ENCODE measurements at regions not wholly inside any gene's neighbourhood (a gene's known extent, or its start where the extent isn't known, plus 50 kb on each side); places are given as distances from the start of the nearest gene placed in this dataset.
"Not testable (repeated sequence)": the region's sequence is repeated elsewhere in the genome, so short reads cannot be mapped to it uniquely, and the experiment has no call there.

DNA sequence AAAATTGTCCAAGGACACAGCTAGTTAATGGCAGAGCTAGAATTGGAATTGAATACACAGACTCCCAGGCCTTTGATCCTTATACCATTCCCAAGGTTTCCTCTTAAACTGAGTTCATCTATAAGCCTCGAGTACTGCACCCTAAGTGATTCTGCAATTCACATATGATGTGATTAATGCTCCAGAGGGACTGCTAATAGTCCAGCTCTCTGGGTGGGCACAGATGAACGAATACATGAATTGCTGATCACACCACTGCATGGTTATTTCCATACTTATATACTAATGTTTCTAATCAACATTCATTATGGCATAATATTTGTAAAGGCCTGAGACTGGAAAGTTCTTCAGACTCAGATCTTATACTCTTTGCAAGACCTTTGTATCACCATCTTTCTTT, 101.8 kb downstream of the NUFIP1 start:
- DNase-seq: no peak

DNA sequence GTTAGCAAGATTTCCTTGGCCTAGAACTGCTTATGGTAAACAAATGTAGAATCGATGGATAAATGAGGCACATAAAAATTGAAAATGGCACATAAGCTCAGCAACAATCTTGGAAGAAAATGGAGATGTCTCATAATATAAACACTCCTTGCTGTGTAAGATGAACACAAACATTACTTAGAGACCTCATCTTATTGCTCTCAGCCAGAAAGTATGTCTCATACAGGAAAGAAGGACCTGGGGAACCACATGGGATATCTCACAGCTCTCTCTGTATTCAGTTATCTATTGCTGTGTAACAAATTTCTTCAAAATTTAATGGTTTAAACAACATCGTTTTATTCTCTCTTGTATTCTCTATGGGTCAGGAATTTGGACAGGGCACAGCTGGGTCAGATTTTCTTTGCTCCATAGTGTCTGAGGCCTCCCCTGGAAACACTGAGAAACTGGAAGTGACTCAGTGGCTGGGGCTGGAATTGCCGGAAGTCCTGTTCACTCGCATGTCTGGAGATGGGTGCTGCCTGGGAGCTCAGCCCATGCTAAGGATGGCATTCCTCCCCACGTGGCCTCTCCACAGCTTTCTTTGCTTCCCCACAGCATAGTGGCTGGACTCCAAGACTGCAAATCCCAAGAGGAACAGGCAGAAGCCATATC, 105.1 kb downstream of the NUFIP1 start:
- DNase-seq: peak; percentile 83

DNA sequence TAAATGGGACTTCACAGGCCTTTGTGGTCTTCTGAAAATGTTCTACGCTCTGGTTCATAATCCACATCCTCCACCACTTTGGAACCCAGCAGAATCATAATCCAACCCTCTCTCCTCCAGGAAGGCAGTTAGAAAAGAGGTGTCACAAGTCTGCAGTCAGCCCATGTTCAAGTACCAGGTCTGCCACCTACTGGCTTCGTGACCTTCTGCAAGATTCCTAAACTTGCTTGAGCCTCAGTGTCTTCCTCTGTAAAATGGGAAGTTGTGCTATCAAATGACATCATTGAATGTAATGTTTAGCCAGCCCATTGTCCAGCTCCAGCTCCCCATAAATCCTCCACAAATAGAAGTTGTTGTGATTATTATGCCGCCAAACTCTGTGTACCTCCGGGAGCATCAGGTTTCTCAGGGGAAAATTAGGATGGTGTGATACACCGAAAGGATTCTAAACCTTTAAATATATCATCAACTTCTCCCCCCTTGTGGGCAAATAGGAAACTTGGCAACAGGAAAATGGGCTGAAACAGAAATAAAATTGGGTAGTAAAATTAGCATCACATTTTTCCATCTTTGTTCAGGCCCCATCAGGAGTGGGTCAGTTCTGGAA, 109.7 kb downstream of the NUFIP1 start:
- peak; percentile 67 for DNase-seq

DNA sequence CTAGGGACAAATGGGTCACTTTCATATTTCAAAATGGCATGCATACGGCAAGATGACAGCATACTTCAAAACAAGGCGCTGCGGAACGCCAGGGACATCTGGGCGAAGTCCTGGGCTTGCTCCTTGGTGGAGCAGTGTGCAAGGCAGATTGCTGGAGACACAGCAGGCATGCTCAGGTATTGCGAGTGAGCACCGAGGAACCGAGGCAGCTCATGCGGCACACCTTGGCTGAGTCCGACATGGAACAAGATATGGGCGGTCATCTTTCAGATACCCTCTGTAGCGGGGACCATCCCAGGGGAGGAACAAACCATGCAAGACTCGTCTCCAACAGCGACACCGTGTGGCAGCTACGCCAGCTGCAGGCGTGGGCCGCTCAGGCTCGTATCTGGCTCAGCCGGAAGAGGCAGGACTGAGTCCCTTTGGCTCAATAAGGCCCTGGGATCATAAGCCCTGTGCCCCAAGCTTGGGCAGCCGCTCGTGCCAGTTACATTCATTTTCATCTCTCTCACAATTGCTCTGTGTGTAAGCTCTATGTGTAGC, 112.4 kb downstream of the NUFIP1 start:
- DNase-seq: peak; percentile 14

DNA sequence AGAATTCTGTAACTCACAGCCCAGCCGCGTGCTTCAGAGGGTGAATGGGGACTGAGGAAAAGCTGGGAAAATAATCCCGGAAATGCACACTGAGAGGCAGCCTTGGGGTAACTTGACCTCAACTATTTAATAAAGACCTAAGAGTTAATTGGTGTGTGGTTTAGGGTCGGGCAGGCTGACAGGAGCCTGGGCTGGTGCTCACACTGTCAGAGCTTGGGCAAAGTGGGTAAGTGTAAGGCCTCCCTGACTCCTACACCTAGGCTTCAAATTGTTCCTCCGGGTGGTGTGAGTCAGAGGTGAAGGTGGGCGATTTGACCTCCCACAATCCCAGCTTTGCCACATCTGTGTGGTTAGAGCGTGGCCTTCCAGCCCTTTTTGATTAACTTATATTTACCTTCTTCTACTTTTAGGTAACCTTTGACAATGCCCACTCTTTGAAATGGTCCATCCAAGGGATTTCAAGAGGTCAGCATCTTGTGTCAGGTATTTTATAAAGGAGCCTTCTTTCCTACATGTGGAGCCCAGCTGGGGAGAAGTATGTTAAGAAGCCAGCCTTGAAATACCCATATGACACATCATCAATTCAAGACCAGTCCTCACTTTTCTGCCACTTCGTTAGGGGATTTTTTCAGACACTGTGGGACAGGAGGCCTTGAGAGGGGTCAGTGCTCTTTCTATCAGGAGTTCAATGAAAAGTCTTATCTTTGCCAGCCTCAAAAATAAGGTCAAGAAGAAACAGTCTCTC, 114.2 kb downstream of the NUFIP1 start:
- DNase-seq: peak; percentile 38

DNA sequence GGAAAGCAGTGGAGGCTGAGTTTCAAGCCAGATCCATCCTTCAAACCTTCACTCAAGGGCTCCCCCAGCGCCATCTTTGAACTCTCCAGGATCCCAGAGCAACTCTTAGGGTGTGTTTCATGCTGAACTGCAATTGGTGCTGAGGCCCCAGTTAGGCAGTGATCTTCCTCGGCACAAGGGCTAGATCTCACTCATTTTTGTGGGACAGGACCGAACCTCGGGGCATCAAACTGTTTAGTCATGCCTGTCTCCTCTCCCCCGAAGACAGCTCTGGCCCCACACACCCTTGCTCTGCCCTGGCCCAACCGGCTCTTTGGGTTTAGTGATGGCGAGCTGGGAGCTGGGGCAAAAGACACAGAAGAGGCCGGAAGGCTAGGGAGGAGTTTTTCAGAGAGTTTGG, 115.1 kb downstream of the NUFIP1 start:
- DNase-seq: no peak

DNA sequence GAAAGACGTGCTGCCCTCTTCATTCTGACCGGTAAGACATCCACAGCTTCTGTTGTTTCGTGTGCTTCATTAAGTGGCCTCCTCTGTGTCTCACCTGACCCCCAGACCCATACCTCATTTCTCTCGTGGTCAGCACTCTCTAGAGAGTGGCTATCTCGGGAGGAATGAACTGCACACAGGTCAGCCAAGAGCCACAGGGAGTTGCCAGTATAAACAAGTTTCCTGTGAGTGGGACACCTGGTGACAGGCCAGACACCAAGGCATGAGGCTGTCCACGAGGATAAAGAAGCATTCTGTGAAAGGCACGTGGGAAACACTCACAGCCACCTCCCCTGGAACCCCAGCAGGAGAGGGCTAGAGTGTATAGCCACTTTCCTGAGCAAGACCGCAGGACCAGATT, 115.8 kb downstream of the NUFIP1 start:
- DNase-seq: no peak

DNA sequence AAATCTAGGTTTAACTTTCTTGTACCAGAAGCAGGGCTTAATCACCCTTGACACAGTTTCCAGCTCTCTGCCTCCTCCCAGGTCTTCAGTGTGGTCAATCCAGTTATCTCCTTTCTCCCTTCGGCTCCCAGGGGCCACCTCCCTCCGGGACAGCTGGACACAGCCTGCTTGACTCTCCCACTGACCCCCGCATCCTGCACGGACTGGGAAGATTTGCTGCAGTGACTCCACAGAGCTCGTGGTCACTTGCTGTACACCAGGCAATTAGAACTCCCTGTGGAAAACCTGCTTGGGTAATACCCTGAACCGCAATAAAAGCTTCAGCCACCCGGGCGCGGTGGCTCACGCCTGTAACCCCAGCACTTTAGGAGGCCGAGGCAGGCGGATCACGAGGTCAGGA, 116.5 kb downstream of the NUFIP1 start:
- DNase-seq: no peak

DNA sequence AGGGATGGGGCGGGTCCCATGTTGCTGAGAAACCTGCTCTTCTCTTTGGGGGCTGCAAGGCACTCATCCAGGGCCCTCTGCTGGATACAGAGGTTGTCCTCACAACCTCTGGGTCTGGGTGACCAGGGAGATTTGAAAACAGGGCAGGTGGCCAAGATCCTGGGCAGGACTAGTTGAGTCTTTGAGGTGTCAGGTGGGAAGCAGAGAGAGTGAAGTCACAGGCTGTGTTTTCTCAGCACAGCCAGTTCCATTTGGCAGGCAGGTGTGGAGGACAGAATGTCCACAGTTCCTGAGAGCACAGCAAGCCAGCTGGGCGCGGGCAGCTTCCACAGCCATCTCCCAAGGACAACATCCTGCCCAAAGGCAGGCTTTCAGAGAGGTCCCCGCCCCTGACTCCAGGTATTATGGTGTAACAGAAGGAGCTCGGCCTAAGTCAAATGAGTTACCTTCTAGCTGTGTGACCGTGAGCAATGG, 118.8 kb downstream of the NUFIP1 start:
- DNase-seq: no peak

DNA sequence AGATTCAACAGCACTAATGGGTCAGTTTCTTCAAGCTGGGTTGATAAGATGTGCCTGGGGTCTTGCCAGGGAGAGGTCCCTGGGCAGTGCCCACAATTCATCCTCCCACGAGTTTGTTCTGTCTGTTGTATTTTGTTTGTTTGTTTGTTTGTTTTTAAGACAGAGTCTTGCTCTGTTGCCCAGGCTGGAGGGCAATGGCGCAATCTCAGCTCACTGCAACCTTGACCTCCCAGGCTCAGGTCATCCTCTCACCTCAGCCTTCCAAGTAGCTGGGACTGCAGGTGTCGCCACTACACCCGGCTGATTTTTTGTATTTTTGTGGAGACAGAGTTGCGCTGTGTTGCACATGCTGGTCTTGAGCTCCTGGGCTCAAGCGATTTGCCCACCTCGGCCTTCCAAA, 120.1 kb downstream of the NUFIP1 start:
- no peak for DNase-seq

DNA sequence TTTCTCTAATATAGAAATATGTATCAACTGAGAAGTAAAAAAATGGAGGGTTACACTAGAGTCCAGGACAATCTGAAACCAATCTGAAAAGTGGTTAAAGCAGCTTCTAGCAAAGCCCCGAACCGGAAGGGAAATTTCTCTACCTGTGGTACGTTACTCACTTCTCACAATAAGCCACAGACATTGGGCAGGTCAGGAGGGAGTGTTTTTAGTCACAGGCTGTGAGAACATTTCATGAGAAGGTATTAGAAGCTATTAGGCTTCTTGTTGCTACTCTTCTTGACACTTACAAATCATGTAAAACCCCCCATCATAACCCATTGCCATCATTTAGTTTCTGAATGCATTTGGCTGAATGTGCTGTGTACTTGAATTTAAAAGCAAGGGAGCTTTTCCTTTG, 120.9 kb downstream of the NUFIP1 start:
- DNase-seq: no peak

DNA sequence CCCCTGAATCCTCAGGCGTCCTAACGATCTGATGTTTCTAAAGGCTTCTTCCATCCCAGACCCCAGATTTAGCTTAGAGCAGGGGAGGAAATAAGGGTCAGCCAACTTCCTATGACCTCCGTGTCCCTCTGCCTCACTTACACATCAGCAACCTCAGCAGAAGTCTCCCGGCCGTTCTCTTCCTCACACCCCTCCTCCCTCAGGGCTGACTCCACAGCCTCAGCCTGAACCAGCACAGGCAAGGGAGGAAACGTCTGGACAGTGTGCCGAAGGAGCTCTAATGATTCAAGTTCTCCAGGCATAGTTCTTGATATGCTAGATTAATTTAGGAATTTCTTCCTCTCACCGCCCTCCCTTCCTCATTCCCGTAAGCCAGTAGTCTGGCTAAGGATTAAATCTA, 121.4 kb downstream of the NUFIP1 start:
- DNase-seq: no peak

DNA sequence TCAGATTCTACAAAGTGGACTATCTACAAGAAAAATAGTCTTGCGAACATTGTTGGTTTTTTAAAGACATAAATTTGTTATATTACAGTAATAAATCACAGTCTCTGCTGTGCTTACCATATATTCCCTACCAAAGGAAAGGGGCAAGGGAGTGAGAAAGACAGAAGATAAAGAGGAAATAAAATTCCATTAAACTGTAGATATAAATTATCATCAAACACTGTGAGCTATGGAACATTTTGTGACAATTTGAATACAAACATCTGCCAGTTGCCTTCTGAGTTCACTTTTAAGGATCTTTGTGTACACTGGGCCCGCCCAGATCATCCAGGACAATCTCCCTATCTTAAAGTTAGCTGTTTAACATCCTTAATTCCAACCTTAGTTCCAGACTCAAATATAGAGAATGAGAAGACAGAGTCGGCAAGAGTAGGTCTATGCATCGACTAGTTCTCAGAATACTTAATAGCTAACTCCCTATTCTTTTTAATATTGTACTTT, 122.8 kb downstream of the NUFIP1 start:
- no peak for DNase-seq

DNA sequence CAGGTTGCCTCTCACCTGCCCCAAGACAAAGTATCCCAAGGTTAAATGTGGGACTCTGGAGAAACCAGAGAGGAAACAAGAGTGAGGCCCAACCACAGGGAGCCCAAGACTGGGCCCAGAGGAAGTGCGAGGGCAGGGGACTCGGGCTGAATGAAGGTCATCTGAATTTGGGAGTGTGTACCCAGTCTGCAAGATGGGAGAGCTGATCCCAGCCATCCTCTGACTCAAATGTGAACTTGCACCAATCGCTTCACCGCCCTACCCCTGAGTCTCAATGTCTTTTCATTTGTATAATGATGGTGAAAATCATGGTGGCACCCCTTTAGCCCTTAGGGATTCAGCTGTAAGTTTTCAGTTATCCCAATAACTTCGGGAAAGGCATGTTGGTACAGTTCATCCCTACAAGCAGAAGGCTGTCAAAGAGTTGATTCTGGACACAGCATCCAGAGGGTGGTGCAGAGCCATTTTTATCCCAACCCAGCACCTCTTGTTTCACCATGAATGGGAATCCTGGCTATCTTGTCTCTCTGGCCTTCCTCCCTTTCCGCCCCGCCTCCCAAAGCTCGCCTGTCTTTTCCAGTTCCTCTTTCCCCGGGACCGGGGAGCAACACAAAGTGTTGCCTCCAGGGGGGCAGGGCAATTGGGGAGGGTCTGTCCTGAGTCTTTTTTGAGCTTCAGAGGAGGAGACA, 123.4 kb downstream of the NUFIP1 start:
- DNase-seq: no peak

DNA sequence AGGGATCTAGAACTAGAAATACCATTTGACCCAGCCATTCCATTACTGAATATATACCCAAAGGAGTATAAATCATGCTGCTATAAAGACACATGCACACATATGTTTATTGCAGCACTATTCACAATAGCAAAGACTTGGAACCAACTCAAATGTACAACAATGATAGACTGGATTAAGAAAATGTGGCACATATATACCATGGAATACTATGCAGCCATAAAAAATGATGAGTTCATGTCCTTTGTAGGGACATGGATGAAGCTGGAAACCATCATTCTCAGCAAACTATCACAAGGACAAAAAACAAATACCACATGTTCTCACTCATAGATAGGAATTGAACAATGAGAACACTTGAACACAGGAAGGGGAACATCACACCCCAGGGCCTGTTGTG, 125.6 kb downstream of the NUFIP1 start:
- DNase-seq: not testable (repeated sequence)

DNA sequence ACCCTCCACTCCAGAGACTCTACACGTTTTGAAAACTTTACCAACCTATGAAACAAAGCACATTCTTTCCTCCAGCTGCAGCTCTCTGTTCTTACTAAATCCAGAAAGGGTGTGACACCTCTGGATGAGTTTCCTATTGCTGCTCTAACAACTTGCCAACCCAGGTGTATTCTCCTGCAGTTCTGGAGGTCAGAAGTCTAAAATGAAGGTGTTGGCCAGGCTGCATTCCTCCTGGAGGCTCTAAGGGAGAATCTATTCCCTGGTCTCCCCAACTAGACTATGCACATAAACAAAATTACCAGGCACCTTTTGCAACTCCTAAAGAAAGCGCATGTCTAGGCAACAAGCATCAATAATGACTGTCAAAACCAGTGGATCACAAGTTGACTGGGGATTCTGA, 128.8 kb downstream of the NUFIP1 start:
- DNase-seq: no peak

DNA sequence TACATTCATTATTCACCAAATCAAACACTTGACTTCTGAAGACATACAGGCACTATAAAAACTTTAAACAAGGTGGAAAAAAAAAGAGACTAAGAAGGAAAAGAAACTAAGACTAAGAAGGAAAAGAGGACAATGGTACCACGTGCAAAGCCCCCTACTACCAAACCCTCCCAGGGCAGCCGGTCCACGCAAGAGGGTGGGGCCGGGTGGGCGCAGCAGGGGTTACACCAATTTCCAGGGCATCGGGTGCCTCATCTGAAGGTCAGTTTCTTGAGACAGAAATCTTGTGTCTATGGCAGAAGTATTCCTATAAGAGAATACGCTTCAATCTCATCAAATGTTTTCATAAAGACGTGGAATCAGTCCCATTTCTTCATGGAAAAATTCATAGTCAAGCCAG, 131.5 kb downstream of the NUFIP1 start:
- no peak for DNase-seq

DNA sequence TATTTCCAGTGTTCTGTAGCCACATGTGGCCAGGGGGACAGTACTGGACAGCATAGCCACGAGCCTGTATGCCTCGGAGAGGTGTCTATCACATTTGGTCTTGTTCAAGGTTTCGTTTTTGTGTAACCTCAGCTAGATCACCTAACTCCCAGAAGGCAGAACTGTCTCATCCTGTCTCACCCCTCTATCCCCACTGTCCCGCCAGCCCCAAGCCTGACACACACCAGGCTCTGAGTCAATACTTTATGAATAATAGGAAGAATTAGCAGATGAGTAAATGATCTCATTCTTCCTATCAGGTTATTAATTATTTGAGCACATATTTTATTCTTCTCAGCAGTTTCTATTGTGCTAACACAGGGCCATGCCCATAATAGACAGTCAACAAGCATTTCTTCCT, 132.2 kb downstream of the NUFIP1 start:
- peak; percentile 20 for DNase-seq

DNA sequence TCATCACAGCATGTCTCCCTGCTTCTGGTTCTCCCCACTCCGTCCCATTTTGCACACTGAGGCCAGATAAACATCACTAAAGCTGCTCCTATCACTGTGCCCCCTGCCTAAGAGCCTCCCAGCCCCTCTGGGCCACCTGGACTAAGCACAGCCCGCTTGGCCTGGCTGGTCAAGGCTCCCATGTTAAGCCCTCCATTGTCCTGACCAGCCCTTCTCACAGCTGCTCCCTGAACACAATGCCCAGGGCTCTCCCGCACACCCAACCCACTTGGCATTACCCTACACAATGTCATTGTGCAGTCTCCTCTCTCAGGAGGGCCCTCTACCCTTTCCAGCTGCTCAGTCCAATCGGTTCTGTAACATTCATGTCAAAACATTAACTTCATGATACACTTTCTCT, 133.4 kb downstream of the NUFIP1 start:
- DNase-seq: no peak

DNA sequence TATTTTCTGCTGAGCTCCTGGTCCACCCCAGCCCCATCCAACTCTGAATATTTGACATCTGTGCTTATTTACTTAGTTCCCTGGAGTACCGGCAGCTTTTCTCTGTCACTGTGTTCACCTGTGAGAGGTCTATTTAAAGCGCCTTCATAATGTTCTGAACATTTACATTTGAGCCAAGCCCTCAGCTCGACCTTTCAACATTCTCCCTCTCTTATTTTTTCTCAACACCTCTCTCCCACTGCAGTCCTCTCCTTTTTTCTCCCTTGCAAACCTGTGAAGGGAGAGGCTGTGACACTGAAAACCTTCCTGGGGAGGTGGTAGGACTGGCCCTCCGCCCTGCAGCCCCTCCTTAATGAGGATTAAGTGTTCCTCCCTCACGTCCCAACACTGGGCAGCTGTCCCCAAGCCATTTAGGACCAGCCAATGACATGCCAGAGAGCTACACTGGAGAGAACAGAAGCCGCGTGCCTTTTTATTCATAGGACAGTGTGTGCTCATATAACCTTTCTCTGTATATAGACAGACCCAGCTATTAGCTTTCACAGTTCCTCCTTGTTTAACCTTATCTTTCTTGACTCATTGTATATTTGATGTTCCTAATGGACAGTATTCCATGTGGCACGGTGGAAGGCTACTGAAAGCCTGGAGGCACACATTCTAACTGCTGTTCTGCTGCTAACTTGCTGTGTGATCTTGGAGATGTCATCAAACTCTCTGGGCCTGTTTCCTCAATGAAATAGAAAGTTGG, 134.8 kb downstream of the NUFIP1 start:
- DNase-seq: no peak

DNA sequence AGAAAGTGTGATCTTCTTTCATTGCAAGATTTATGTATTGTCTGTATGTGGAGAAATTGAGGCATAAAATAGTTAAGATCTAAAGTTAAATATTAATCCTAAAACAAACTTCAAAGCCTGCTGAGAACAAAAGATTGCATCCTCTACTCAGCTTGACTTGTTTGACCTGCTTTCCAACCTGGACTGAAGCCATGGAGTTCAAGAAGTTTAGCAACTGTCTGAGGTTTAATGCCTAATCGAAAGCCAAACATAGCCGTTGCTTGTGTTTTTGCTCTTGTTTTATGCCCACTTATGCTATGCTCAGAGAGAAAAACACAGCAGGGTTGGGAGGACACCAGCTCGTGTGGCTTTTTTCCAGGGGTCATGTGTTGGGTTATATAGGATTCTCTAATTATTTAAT, 135.6 kb downstream of the NUFIP1 start:
- no peak for DNase-seq

DNA sequence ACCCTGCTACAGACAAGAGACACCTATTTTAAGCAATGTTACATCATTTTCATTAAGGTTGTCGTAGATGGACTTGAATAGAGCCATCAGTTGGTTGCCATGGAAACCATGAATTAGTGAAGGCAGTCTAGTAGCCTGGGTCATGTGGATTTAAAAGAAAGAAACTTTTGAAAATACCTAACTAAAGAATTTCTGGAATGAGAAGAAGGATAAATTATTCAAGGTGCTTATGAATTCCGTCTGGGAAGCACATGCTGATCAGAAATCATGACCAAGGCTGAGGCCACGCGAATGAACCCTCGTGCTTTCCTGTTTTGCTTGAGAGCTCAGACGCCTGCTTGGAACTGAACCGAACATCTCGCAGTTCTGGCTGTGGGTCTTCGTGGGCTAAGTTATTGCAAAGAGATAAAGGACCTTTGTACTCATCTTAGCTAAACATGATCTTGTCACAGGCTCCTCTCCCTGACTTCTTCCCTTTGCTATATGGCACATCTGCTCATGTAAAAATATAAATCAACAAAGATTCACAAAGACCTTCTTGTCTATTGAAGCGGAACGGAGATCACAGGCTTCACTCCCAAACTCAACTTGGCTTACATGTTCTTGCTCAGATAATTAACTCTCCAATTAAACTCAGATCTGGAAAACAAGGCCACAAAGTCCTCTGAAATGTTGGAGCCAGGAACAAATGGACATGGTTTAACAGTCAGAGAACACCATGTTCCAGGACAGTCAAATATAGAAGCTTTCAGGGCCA, 140.2 kb downstream of the NUFIP1 start:
- DNase-seq: peak; percentile 30
